GM18867 (cell line): ENCODE measurements at regions not wholly inside any gene's neighbourhood (a gene's known extent, or its start where the extent isn't known, plus 50 kb on each side); places are given as distances from the start of the nearest gene placed in this dataset.

ENCODE experiments used
- ATAC-seq: cut with Tn5 transposase; IDR thresholded peaks from one replicate; pipeline ENCODE4 v1.9.1; 2021; ENCODE audit warnings: mild to moderate bottlenecking, moderate library complexity; ENCODE audit not compliant: unreplicated experiment

GRCh38 chr5:44868541-44868940 lies 59.8 kb downstream of the MRPS30 start:
- ATAC-seq, result no peak

GRCh38 chr5:44869928-44870327 lies 61.2 kb downstream of the MRPS30 start:
- no peak for ATAC-seq

- no peak for ATAC-seq
These were observed 61.7 kb downstream of the MRPS30 start for GRCh38 chr5:44870430-44870829.

GRCh38 chr5:44871401-44871800 lies 62.7 kb downstream of the MRPS30 start:
- ATAC-seq, result no peak

GRCh38 chr5:44875661-44876605 lies 67.2 kb downstream of the MRPS30 start:
- ATAC-seq, result peak; percentile 100

- ATAC-seq, result no peak
These were observed 72.5 kb downstream of the MRPS30 start for GRCh38 chr5:44881266-44881665.

- no peak for ATAC-seq
These were observed 75.3 kb downstream of the MRPS30 start for GRCh38 chr5:44884036-44884435.

GRCh38 chr5:44885903-44886302 lies 77.2 kb downstream of the MRPS30 start:
- peak; percentile 95 for ATAC-seq

GRCh38 chr5:44887722-44888121 lies 79.0 kb downstream of the MRPS30 start:
- ATAC-seq, result peak; percentile 36

GRCh38 chr5:44888435-44888834 lies 79.7 kb downstream of the MRPS30 start:
- no peak for ATAC-seq

- ATAC-seq, result peak; percentile 37
These were observed 82.4 kb downstream of the MRPS30 start for GRCh38 chr5:44891116-44891515.

- ATAC-seq, result peak; percentile 46
These were observed 91.7 kb downstream of the MRPS30 start for GRCh38 chr5:44900273-44900954.

- no peak for ATAC-seq
These were observed 98.6 kb downstream of the MRPS30 start for GRCh38 chr5:44907396-44907795.

GRCh38 chr5:44909004-44909403 lies 100.3 kb downstream of the MRPS30 start:
- ATAC-seq, result no peak

- no peak for ATAC-seq
These were observed 102.8 kb downstream of the MRPS30 start for GRCh38 chr5:44911501-44911900.

- ATAC-seq, result peak; percentile 70
These were observed 105.5 kb downstream of the MRPS30 start for GRCh38 chr5:44914221-44914620.

- ATAC-seq, result no peak
These were observed 110.8 kb downstream of the MRPS30 start for GRCh38 chr5:44919560-44919959.

GRCh38 chr5:44927115-44927733 lies 118.5 kb downstream of the MRPS30 start:
- no peak for ATAC-seq

- peak; percentile 97 for ATAC-seq
These were observed 124.3 kb downstream of the MRPS30 start for GRCh38 chr5:44932922-44933585.

GRCh38 chr5:44933686-44934085 lies 124.9 kb downstream of the MRPS30 start:
- ATAC-seq, result peak; percentile 30

GRCh38 chr5:44935262-44935661 lies 126.5 kb downstream of the MRPS30 start:
- ATAC-seq, result peak; percentile 39
